OCI-LY1 (cell line): ENCODE measurements at regions not wholly inside any gene's neighbourhood (a gene's known extent, or its start where the extent isn't known, plus 50 kb on each side); places are given as distances from the start of the nearest gene placed in this dataset.

Experiments used
- H2AFZ ChIP-seq: fragments of 200-600 bp; sonication (generic), shearing (Covaris generic); 2 replicates; pipeline ENCODE4 v1.6.0; 2014; ENCODE audit warnings: antibody characterized with exemption, mild to moderate bottlenecking, low read length
- H3F3A ChIP-seq: fragments of 200-600 bp; sonication (generic), shearing (Covaris generic); 2 replicates; pipeline ENCODE4 v1.6.0; 2014; ENCODE audit warnings: mild to moderate bottlenecking, antibody characterized with exemption, low read length, moderate library complexity; ENCODE audit not compliant: insufficient read depth
- H3K27ac ChIP-seq: fragments of 200-600 bp; sonication (generic); 2 replicates; pipeline ENCODE4 v1.5.1; 2014; ENCODE audit warnings: low read length, mixed run types, mild to moderate bottlenecking, low read depth; ENCODE audit not compliant: poor library complexity, severe bottlenecking
- H3K27me3 ChIP-seq: fragments of 200-600 bp; sonication (generic); 2 replicates; pipeline ENCODE4 v1.6.0; 2014; ENCODE audit warnings: antibody characterized with exemption, mild to moderate bottlenecking, low read length, moderate library complexity; ENCODE audit not compliant: insufficient read depth
- H3K36me3 ChIP-seq: fragments of 200-600 bp; sonication (generic); 2 replicates; pipeline ENCODE4 v1.6.1; 2014; ENCODE audit warnings: mild to moderate bottlenecking, antibody characterized with exemption, low read length, moderate library complexity, mixed read lengths; ENCODE audit not compliant: insufficient read depth
- H3K4me1 ChIP-seq: fragments of 200-600 bp; sonication (generic); 2 replicates; pipeline ENCODE4 v1.5.1; 2014; ENCODE audit warnings: mild to moderate bottlenecking, low read length, moderate library complexity; ENCODE audit not compliant: insufficient read depth, severe bottlenecking
- H3K4me2 ChIP-seq: fragments of 200-600 bp; sonication (generic), shearing (Covaris generic); 2 replicates; pipeline ENCODE4 v1.6.1; 2014; ENCODE audit warnings: low read length
- H3K4me3 ChIP-seq: fragments of 200-600 bp; sonication (generic); 2 replicates; pipeline ENCODE4 v1.5.1; 2014; ENCODE audit warnings: low read length, low read depth, mild to moderate bottlenecking, mixed read lengths; ENCODE audit not compliant: poor library complexity, severe bottlenecking
- H3K79me2 ChIP-seq: fragments of 200-600 bp; shearing (Covaris generic); 2 replicates; pipeline ENCODE4 v1.6.1; 2016; ENCODE audit warnings: mixed run types, low read length, mixed read lengths; ENCODE audit not compliant: insufficient read depth
- H3K9ac ChIP-seq: fragments of 200-600 bp; sonication (generic), shearing (Covaris generic); 2 replicates; pipeline ENCODE4 v1.6.1; 2014; ENCODE audit warnings: mild to moderate bottlenecking, low read length, mixed read lengths
- H3K9me2 ChIP-seq: fragments of 200-600 bp; sonication (generic), shearing (Covaris generic); 2 replicates; pipeline ENCODE4 v1.6.1; 2014; ENCODE audit warnings: low read depth, mild to moderate bottlenecking, low read length, mixed read lengths
- H3K9me3 ChIP-seq: fragments of 200-600 bp; shearing (Covaris generic); 2 replicates; pipeline ENCODE4 v1.6.1; 2014; ENCODE audit warnings: low read length, mixed read lengths
- H4K20me1 ChIP-seq: fragments of 200-600 bp; sonication (generic), shearing (Covaris generic); 2 replicates; pipeline ENCODE4 v1.6.0; 2016; ENCODE audit warnings: mild to moderate bottlenecking, low read length; ENCODE audit not compliant: insufficient read depth
- EZH2 ChIP-seq: fragments of 200-600 bp; sonication (generic), shearing (Covaris generic); IDR thresholded peaks from 2 replicates; pipeline ENCODE4 v1.8.0; 2017; ENCODE audit warnings: borderline replicate concordance, mixed run types, mild to moderate bottlenecking, antibody characterized with exemption, low read length, moderate library complexity, mixed read lengths
- TF ChIP-seq, protein P1 (sequence below): fragments of 200-600 bp; sonication (generic), shearing (Covaris generic); IDR thresholded peaks from 2 replicates; pipeline ENCODE4 v1.5.1; 2017; ENCODE audit warnings: mild to moderate bottlenecking, antibody characterized with exemption, low read length, moderate library complexity, mixed read lengths

DNA sequence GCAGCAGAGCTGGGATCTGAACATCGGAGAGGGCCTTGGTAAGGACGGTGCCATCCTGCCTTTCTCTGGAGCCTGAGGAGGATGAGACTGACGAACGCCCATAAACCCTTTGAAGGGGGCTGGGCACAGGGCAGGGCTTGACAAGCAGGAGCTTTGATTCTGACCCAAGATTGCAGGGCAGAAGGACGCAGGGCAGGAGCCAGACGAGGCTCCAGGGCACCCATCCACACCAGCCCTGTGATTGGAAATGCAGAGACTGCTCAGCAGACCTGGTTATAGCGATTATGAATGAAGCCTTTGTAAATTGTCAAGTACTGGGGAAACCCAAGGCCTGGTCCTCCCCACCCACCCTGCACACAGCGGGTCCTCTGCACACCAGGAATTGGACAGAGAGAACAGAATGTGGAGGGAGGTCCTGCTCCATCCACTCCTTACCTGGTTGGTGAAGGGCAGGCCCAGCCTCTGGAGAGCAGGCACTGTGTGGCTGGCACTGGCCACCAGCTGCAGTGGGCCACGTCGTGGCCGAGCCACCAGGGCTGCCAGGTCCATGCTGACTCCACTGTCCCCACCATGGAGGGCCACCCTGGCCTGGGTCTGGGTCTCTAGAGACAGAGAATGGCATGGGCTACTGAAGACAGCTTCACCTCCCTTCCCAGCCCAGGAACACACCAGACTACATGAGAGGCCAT, 68.8 kb downstream of the RMI2 start:
- Histone ChIP-seq H3K79me2 (no peaks in the 10 kb centered on the region), H3F3A (no peaks in the 10 kb centered on the region), H3K27me3 (peaks cover 4% of the 10 kb centered on the region; the same call in 1 of the 2 replicates), H2AFZ (no peak overlapping the region), H3K9me2 (no peaks in the 10 kb centered on the region), H3K9ac (no peak overlapping the region), H3K9me3 (no peaks in the 10 kb centered on the region), H3K4me1 (peaks cover 5% of the 10 kb centered on the region), H4K20me1 (no peaks in the 10 kb centered on the region), H3K4me2 (no peak overlapping the region), H3K36me3 (no peaks in the 10 kb centered on the region), H3K27ac (no peak overlapping the region), H3K4me3 (no peak overlapping the region)
- TF ChIP-seq, protein P1, sequence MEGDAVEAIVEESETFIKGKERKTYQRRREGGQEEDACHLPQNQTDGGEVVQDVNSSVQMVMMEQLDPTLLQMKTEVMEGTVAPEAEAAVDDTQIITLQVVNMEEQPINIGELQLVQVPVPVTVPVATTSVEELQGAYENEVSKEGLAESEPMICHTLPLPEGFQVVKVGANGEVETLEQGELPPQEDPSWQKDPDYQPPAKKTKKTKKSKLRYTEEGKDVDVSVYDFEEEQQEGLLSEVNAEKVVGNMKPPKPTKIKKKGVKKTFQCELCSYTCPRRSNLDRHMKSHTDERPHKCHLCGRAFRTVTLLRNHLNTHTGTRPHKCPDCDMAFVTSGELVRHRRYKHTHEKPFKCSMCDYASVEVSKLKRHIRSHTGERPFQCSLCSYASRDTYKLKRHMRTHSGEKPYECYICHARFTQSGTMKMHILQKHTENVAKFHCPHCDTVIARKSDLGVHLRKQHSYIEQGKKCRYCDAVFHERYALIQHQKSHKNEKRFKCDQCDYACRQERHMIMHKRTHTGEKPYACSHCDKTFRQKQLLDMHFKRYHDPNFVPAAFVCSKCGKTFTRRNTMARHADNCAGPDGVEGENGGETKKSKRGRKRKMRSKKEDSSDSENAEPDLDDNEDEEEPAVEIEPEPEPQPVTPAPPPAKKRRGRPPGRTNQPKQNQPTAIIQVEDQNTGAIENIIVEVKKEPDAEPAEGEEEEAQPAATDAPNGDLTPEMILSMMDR: no peak
- no peak for TF ChIP-seq EZH2

- Histone ChIP-seq H3K9me3 (no peaks in the 10 kb centered on the region), H3K4me3 (no peak overlapping the region), H3K79me2 (no peaks in the 10 kb centered on the region), H3K27ac (no peak overlapping the region), H3K4me1 (peaks cover 5% of the 10 kb centered on the region), H3K27me3 (peaks cover 4% of the 10 kb centered on the region; the same call in 1 of the 2 replicates), H2AFZ (no peak overlapping the region), H3F3A (no peaks in the 10 kb centered on the region), H4K20me1 (no peaks in the 10 kb centered on the region), H3K9me2 (no peaks in the 10 kb centered on the region), H3K9ac (no peak overlapping the region), H3K36me3 (no peaks in the 10 kb centered on the region), H3K4me2 (no peak overlapping the region)
- TF ChIP-seq, protein P1: no peak
- TF ChIP-seq EZH2: no peak
Measured at GRCh38 chr16:11414815-11415775, 69.8 kb downstream of the RMI2 start.

DNA sequence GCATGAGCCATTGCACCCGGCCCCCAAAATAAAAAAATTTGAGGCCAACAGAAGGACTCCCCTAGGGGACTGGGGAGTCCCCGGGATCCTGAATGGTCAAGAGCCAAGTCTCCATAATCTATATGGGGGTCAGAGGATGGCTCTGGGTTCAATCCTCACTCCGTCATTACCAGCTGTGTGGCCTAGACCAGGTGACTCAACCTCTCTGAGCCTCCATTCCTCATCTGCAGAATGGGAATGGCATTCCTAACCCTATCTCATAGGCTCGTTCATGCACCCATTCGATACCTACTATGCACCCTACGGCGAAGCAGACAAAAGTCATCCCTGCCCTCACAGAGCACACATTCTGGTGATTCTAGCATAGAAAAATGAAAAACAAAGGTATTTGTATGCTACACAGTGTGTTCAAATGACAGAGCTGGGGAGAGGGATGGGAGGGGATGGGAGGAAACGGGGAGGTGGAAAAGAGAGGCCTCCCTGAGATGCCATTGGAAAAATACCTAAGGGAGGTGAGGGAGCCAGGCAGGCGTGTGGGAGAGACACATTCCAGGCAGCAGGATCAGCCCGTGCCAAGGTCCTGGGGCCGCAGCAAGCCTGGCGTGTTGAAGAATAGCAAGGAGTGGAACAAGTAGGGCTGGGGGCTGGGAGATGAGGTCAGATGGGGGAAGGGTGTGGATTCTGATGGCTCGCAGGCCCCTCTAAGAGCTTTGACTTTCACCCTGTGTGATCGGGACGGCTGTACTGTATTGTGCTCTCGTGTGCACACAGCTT, 71.2 kb downstream of the RMI2 start:
- Histone ChIP-seq H3K27ac (no peak overlapping the region), H3K9ac (no peak overlapping the region), H4K20me1 (no peaks in the 10 kb centered on the region), H3K4me1 (no peaks in the 10 kb centered on the region), H3K9me3 (no peaks in the 10 kb centered on the region), H3K4me3 (no peak overlapping the region), H3F3A (no peaks in the 10 kb centered on the region), H3K27me3 (peaks cover 4% of the 10 kb centered on the region; the same call in 1 of the 2 replicates), H3K4me2 (no peak overlapping the region), H3K79me2 (no peaks in the 10 kb centered on the region), H2AFZ (no peak overlapping the region), H3K9me2 (no peaks in the 10 kb centered on the region), H3K36me3 (no peaks in the 10 kb centered on the region)
- no peak for TF ChIP-seq EZH2
